ENCODE measurements at regions not wholly inside any gene's neighbourhood (a gene's known extent, or its start where the extent isn't known, plus 50 kb on each side); places are given as distances from the start of the nearest gene placed in this dataset.

DNA sequence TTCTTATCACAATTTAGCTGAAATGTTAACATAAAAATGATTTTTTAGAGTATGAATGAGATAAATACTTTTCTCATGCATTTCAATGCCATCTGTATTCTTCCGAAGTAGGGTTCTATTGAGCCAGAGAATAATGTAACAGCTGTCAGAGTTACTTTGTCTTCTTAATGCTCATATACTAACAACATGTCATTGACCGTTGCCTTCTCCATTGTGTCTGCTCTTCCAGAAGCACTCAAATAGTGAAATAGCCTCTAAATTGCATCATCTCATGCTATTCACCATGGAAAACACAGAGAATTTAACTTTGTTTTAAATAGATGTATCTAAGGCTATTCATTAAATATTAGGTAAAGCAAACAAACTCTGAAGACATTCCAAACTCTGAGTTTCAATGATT, 1875.9 kb upstream of the CDH9 start:
- TF ChIP-seq CTCF (IDR thresholded peaks at IDR 0.05; ENCODE audit: low read depth, low read length) (no peak), MAX (IDR thresholded peaks at IDR 0.05; ENCODE audit: low read depth, low read length) (no peak)
